ENCODE measurements at regions not wholly inside any gene's neighbourhood (a gene's known extent, or its start where the extent isn't known, plus 50 kb on each side); places are given as distances from the start of the nearest gene placed in this dataset.

- Mint-ChIP-seq H3K4me3 (ENCODE audit: unreplicated experiment) (no peak overlapping the region), H3K4me1 (ENCODE audit: low read depth) (no peaks in the 10 kb centered on the region), H3K9me3 (ENCODE audit: low read depth) (peaks cover 5% of the 10 kb centered on the region), H3K36me3 (ENCODE audit: low read depth) (peaks cover 2% of the 10 kb centered on the region), H3K27me3 (ENCODE audit: low read depth) (peaks cover 14% of the 10 kb centered on the region), H3K27ac (ENCODE audit: unreplicated experiment) (no peak overlapping the region)
- TF ChIP-seq CTCF (IDR thresholded peaks at IDR 0.05) = no peak
- DNase-seq (ENCODE audit: low spot score) = no peak
These were observed 121.3 kb upstream of the HABP2 start for GRCh38 chr10:113431398-113432160.

- Mint-ChIP-seq H3K4me3 (ENCODE audit: unreplicated experiment) (no peak overlapping the region), H3K27ac (ENCODE audit: unreplicated experiment) (no peak overlapping the region), H3K4me1 (ENCODE audit: low read depth) (no peaks in the 10 kb centered on the region), H3K36me3 (ENCODE audit: low read depth) (peaks cover 2% of the 10 kb centered on the region), H3K9me3 (ENCODE audit: low read depth) (peaks cover 5% of the 10 kb centered on the region), H3K27me3 (ENCODE audit: low read depth) (peaks cover 8% of the 10 kb centered on the region)
- no peak for TF ChIP-seq CTCF (IDR thresholded peaks at IDR 0.05)
- DNase-seq (ENCODE audit: low spot score) = no peak
These were observed 119.1 kb upstream of the HABP2 start for GRCh38 chr10:113433711-113434110.

GRCh38 chr10:113434315-113434714 is 118.5 kb upstream of the HABP2 start:
- peaks cover 8% of the 10 kb centered on the region for H3K27me3 Mint-ChIP-seq (ENCODE audit: low read depth)
- peaks cover 2% of the 10 kb centered on the region for H3K36me3 Mint-ChIP-seq (ENCODE audit: low read depth)
- no peak overlapping the region for H3K27ac Mint-ChIP-seq (ENCODE audit: unreplicated experiment)
- no peak for TF ChIP-seq CTCF (IDR thresholded peaks at IDR 0.05)
- H3K9me3 Mint-ChIP-seq (ENCODE audit: low read depth) = peaks cover 5% of the 10 kb centered on the region
- DNase-seq (ENCODE audit: low spot score) = no peak
- no peak overlapping the region for H3K4me3 Mint-ChIP-seq (ENCODE audit: unreplicated experiment)
- H3K4me1 Mint-ChIP-seq (ENCODE audit: low read depth) = no peaks in the 10 kb centered on the region

GRCh38 chr10:113434950-113435349 is 117.9 kb upstream of the HABP2 start:
- Mint-ChIP-seq H3K4me3 (ENCODE audit: unreplicated experiment) (no peak overlapping the region), H3K36me3 (ENCODE audit: low read depth) (peaks cover 2% of the 10 kb centered on the region), H3K27ac (ENCODE audit: unreplicated experiment) (no peak overlapping the region), H3K27me3 (ENCODE audit: low read depth) (peaks cover 5% of the 10 kb centered on the region), H3K4me1 (ENCODE audit: low read depth) (no peaks in the 10 kb centered on the region), H3K9me3 (ENCODE audit: low read depth) (peaks cover 5% of the 10 kb centered on the region)
- no peak for DNase-seq (ENCODE audit: low spot score)
- no peak for TF ChIP-seq CTCF (IDR thresholded peaks at IDR 0.05)

- Mint-ChIP-seq H3K36me3 (ENCODE audit: low read depth) (no peaks in the 10 kb centered on the region), H3K9me3 (ENCODE audit: low read depth) (no peaks in the 10 kb centered on the region), H3K4me3 (ENCODE audit: unreplicated experiment) (no peak overlapping the region)
These were observed 117.0 kb upstream of the HABP2 start for GRCh38 chr10:113435881-113436280.

More at GRCh38 chr10:113435881-113436280, 117.0 kb upstream of the HABP2 start:
- no peak for TF ChIP-seq CTCF (IDR thresholded peaks at IDR 0.05)
- H3K27me3 Mint-ChIP-seq (ENCODE audit: low read depth) = peaks cover 2% of the 10 kb centered on the region
- H3K4me1 Mint-ChIP-seq (ENCODE audit: low read depth) = no peaks in the 10 kb centered on the region
- H3K27ac Mint-ChIP-seq (ENCODE audit: unreplicated experiment) = no peak overlapping the region
- no peak for DNase-seq (ENCODE audit: low spot score)
